ENCODE measurements at regions not wholly inside any gene's neighbourhood (a gene's known extent, or its start where the extent isn't known, plus 50 kb on each side); places are given as distances from the start of the nearest gene placed in this dataset.

GRCh38 chr13:76163761-76164160 is 527.6 kb downstream of the LMO7 start:
- intact Hi-C loops (cut with micrococcal nuclease) = no loop called here
- CTCF ChIA-PET (ENCODE audit: partially characterized antibody) = no interaction called here
- H3K27ac Mint-ChIP-seq = no peak overlapping the region

GRCh38 chr13:76160961-76161925 is 525.1 kb downstream of the LMO7 start:
- no peaks in the 10 kb centered on the region for H3K4me1 ChIP-seq (ENCODE audit: insufficient read depth, low read length)
- intact Hi-C loops (cut with micrococcal nuclease) = no loop called here
- DNase-seq = no peak
- no peaks in the 10 kb centered on the region for H3K36me3 Mint-ChIP-seq
- H3K9me3 ChIP-seq (ENCODE audit: control insufficient read depth in 1 of 2, low read length in 2 of 2) = no peaks in the 10 kb centered on the region
- POLR2A ChIA-PET (ENCODE audit: partially characterized antibody) = no interaction called here
- peaks cover 0 to 2% (median 0%) of the 10 kb centered on the region in 8 donors for H3K9me3 Mint-ChIP-seq
- no peaks in the 10 kb centered on the region for H3K27me3 Mint-ChIP-seq
- peak overlapping the region in 1 of 8 donors; percentile 23 for H3K4me3 Mint-ChIP-seq
- no peaks in the 10 kb centered on the region for H3K36me3 ChIP-seq (ENCODE audit: insufficient read depth, low read length)
- H3K4me1 Mint-ChIP-seq = no peaks in the 10 kb centered on the region
- no peak overlapping the region for H3K27ac ChIP-seq (ENCODE audit: low read depth, low read length)
- CTCF ChIA-PET (ENCODE audit: partially characterized antibody) = no interaction called here
- H3K4me3 ChIP-seq (ENCODE audit: low read length in 2 of 2) = no peak overlapping the region
- H3K27me3 ChIP-seq (ENCODE audit: insufficient read depth, low read length) = no peaks in the 10 kb centered on the region
- no peak overlapping the region for H3K27ac Mint-ChIP-seq

More at GRCh38 chr13:76163761-76164160, 527.6 kb downstream of the LMO7 start:
- DNase-seq = no peak
- Histone ChIP-seq H3K36me3 (ENCODE audit: insufficient read depth, low read length) (no peaks in the 10 kb centered on the region), H3K27me3 (ENCODE audit: insufficient read depth, low read length) (no peaks in the 10 kb centered on the region), H3K4me1 (ENCODE audit: insufficient read depth, low read length) (no peaks in the 10 kb centered on the region), H3K4me3 (ENCODE audit: low read length in 2 of 2) (no peak overlapping the region), H3K27ac (ENCODE audit: low read depth, low read length) (no peak overlapping the region), H3K9me3 (ENCODE audit: control insufficient read depth in 1 of 2, low read length in 2 of 2) (no peaks in the 10 kb centered on the region)
- Mint-ChIP-seq H3K4me1 (no peaks in the 10 kb centered on the region), H3K9me3 (peaks cover 0 to 8% (median 0%) of the 10 kb centered on the region in 8 donors), H3K27me3 (no peaks in the 10 kb centered on the region), H3K4me3 (no peak overlapping the region), H3K36me3 (no peaks in the 10 kb centered on the region)
- POLR2A ChIA-PET (ENCODE audit: partially characterized antibody) = no interaction called here

DNA sequence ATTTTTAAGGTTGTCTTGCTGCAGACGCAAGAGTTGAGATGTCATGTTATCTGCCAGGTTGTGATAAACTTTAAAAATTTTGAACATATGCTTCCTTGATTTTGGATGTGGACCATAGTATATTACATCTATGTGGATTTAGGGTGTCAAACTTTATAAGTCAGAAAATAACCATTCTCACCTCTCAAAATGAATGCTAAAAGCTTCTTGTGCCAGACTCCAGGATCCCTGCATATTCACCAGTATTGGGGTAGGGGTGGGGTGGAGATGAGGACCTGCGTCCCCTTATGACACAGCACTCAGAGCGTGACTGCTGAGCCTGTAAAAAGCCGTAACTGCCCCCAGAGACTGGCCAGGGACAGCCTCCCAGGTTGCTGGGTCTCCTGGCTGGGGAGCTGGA is 524.4 kb downstream of the LMO7 start:
- H3K9me3 ChIP-seq (ENCODE audit: control insufficient read depth in 1 of 2, low read length in 2 of 2) = no peaks in the 10 kb centered on the region
- no peaks in the 10 kb centered on the region for H3K27me3 Mint-ChIP-seq
- H3K36me3 Mint-ChIP-seq = no peaks in the 10 kb centered on the region
- H3K9me3 Mint-ChIP-seq = peaks cover 0 to 2% (median 0%) of the 10 kb centered on the region in 8 donors
- no peaks in the 10 kb centered on the region for H3K36me3 ChIP-seq (ENCODE audit: insufficient read depth, low read length)
- POLR2A ChIA-PET (ENCODE audit: partially characterized antibody) = no interaction called here
- H3K4me3 ChIP-seq (ENCODE audit: low read length in 2 of 2) = no peak overlapping the region
- H3K4me1 ChIP-seq (ENCODE audit: insufficient read depth, low read length) = no peaks in the 10 kb centered on the region
- CTCF ChIA-PET (ENCODE audit: partially characterized antibody) = no interaction called here
- no peaks in the 10 kb centered on the region for H3K27me3 ChIP-seq (ENCODE audit: insufficient read depth, low read length)
- intact Hi-C loops (cut with micrococcal nuclease) = no loop called here
- no peak overlapping the region for H3K4me3 Mint-ChIP-seq
- no peak for DNase-seq
- H3K27ac ChIP-seq (ENCODE audit: low read depth, low read length) = no peak overlapping the region
- no peaks in the 10 kb centered on the region for H3K4me1 Mint-ChIP-seq
- no peak overlapping the region for H3K27ac Mint-ChIP-seq

GRCh38 chr13:76157926-76158325 is 521.8 kb downstream of the LMO7 start:
- H3K4me3 Mint-ChIP-seq = no peak overlapping the region
- no peak for DNase-seq
- no peaks in the 10 kb centered on the region for H3K4me1 Mint-ChIP-seq
- H3K9me3 Mint-ChIP-seq = peaks cover 0 to under 1% (median 0%) of the 10 kb centered on the region in 8 donors
- intact Hi-C loops (cut with micrococcal nuclease) = no loop called here
- H3K4me3 ChIP-seq (ENCODE audit: low read length in 2 of 2) = no peak overlapping the region
- ChIA-PET CTCF (ENCODE audit: partially characterized antibody) (no interaction called here), POLR2A (ENCODE audit: partially characterized antibody) (no interaction called here)
- H3K27me3 ChIP-seq (ENCODE audit: insufficient read depth, low read length) = no peaks in the 10 kb centered on the region
- no peaks in the 10 kb centered on the region for H3K9me3 ChIP-seq (ENCODE audit: control insufficient read depth in 1 of 2, low read length in 2 of 2)
- H3K36me3 Mint-ChIP-seq = no peaks in the 10 kb centered on the region
- H3K27ac Mint-ChIP-seq = no peak overlapping the region
- no peaks in the 10 kb centered on the region for H3K36me3 ChIP-seq (ENCODE audit: insufficient read depth, low read length)
- no peak overlapping the region for H3K27ac ChIP-seq (ENCODE audit: low read depth, low read length)
- H3K4me1 ChIP-seq (ENCODE audit: insufficient read depth, low read length) = no peaks in the 10 kb centered on the region
- no peaks in the 10 kb centered on the region for H3K27me3 Mint-ChIP-seq

GRCh38 chr13:76153239-76153638 is 517.1 kb downstream of the LMO7 start:
- POLR2A ChIA-PET (ENCODE audit: partially characterized antibody) = no interaction called here
- H3K4me1 ChIP-seq (ENCODE audit: insufficient read depth, low read length) = no peaks in the 10 kb centered on the region
- intact Hi-C loops (cut with micrococcal nuclease) = no loop called here

DNA sequence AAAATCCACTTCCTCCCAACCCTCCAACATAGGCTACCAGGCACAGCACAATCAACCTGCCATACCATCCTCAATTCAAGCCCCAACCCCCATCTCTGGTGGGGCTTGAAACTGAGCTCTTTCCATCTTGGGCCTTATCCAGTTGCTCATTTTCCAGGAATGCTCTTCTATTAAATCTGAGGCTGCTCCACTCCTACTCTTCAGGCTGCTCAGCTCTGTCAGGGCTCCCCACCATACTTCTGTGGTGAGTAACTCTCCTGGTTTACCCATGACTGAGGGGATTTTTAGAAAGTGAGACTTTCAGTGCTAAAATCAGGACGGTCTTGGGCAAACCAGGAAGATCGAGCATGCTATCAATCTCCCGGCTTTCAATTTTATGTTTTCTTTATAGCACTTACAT is 512.8 kb downstream of the LMO7 start:
- Mint-ChIP-seq H3K4me3 (no peak overlapping the region), H3K27me3 (no peaks in the 10 kb centered on the region), H3K9me3 (no peaks in the 10 kb centered on the region), H3K36me3 (no peaks in the 10 kb centered on the region), H3K4me1 (no peaks in the 10 kb centered on the region), H3K27ac (no peak overlapping the region)
- Histone ChIP-seq H3K9me3 (ENCODE audit: control insufficient read depth in 1 of 2, low read length in 2 of 2) (no peaks in the 10 kb centered on the region), H3K4me3 (ENCODE audit: low read length in 2 of 2) (no peak overlapping the region), H3K36me3 (ENCODE audit: insufficient read depth, low read length) (no peaks in the 10 kb centered on the region), H3K4me1 (ENCODE audit: insufficient read depth, low read length) (no peaks in the 10 kb centered on the region), H3K27me3 (ENCODE audit: insufficient read depth, low read length) (no peaks in the 10 kb centered on the region), H3K27ac (ENCODE audit: low read depth, low read length) (no peak overlapping the region)
- ChIA-PET POLR2A (ENCODE audit: partially characterized antibody) (no interaction called here), CTCF (ENCODE audit: partially characterized antibody) (no interaction called here)
- no peak for DNase-seq
- intact Hi-C loops (cut with micrococcal nuclease) = no loop called here

More at GRCh38 chr13:76153239-76153638, 517.1 kb downstream of the LMO7 start:
- Histone ChIP-seq H3K4me3 (ENCODE audit: low read length in 2 of 2) (no peak overlapping the region), H3K27me3 (ENCODE audit: insufficient read depth, low read length) (no peaks in the 10 kb centered on the region), H3K36me3 (ENCODE audit: insufficient read depth, low read length) (no peaks in the 10 kb centered on the region), H3K27ac (ENCODE audit: low read depth, low read length) (no peak overlapping the region), H3K9me3 (ENCODE audit: control insufficient read depth in 1 of 2, low read length in 2 of 2) (no peaks in the 10 kb centered on the region)
- Mint-ChIP-seq H3K36me3 (no peaks in the 10 kb centered on the region), H3K4me1 (no peaks in the 10 kb centered on the region), H3K27ac (no peak overlapping the region), H3K4me3 (no peak overlapping the region), H3K27me3 (no peaks in the 10 kb centered on the region), H3K9me3 (no peaks in the 10 kb centered on the region)
- CTCF ChIA-PET (ENCODE audit: partially characterized antibody) = no interaction called here
- DNase-seq = no peak

- intact Hi-C loops (cut with micrococcal nuclease) = no loop called here
- ChIA-PET POLR2A (ENCODE audit: partially characterized antibody) (no interaction called here), CTCF (ENCODE audit: partially characterized antibody) (no interaction called here)
- Mint-ChIP-seq H3K4me3 (no peak overlapping the region), H3K36me3 (no peaks in the 10 kb centered on the region), H3K9me3 (no peaks in the 10 kb centered on the region), H3K27ac (no peak overlapping the region), H3K27me3 (no peaks in the 10 kb centered on the region), H3K4me1 (no peaks in the 10 kb centered on the region)
- Histone ChIP-seq H3K4me3 (ENCODE audit: low read length in 2 of 2) (no peak overlapping the region), H3K9me3 (ENCODE audit: control insufficient read depth in 1 of 2, low read length in 2 of 2) (no peaks in the 10 kb centered on the region), H3K36me3 (ENCODE audit: insufficient read depth, low read length) (no peaks in the 10 kb centered on the region), H3K4me1 (ENCODE audit: insufficient read depth, low read length) (no peaks in the 10 kb centered on the region), H3K27ac (ENCODE audit: low read depth, low read length) (no peak overlapping the region), H3K27me3 (ENCODE audit: insufficient read depth, low read length) (no peaks in the 10 kb centered on the region)
- DNase-seq = no peak
Measured at GRCh38 chr13:76148374-76148773, 512.2 kb downstream of the LMO7 start.
